Mesodermal cell (in vitro differentiated cells): ENCODE measurements at regions not wholly inside any gene's neighbourhood (a gene's known extent, or its start where the extent isn't known, plus 50 kb on each side); places are given as distances from the start of the nearest gene placed in this dataset.

ENCODE experiments used
- H3K27ac ChIP-seq: 2 replicates; pipeline ENCODE4 v1.7.0; 2013; ENCODE audit warnings: mild to moderate bottlenecking, low read depth, low read length, moderate library complexity; ENCODE audit not compliant: severe bottlenecking
- H3K36me3 ChIP-seq: 2 replicates; pipeline ENCODE4 v1.7.1; 2013; ENCODE audit warnings: mild to moderate bottlenecking, low read length, moderate library complexity; ENCODE audit not compliant: control insufficient read depth, insufficient read depth
- H3K4me1 ChIP-seq: one replicate; pipeline ENCODE4 v1.7.1; 2013; ENCODE audit warnings: mild to moderate bottlenecking, low read length; ENCODE audit not compliant: insufficient read depth, control insufficient read depth, poor library complexity, severe bottlenecking
- H3K4me3 ChIP-seq: 2 replicates; pipeline ENCODE4 v1.7.0; 2013; ENCODE audit warnings: low read length, control low read depth, mild to moderate bottlenecking; ENCODE audit not compliant: insufficient read depth, poor library complexity, severe bottlenecking; ENCODE audit errors: extremely low read depth
- H3K9me3 ChIP-seq: 2 replicates; pipeline ENCODE4 v1.7.1; 2013; ENCODE audit warnings: mild to moderate bottlenecking, low read length, moderate library complexity; ENCODE audit not compliant: control insufficient read depth
- WGBS, 2 experiments: methylation state at CpG; one replicate each; pipeline ENCODE4 v1.1.5; 2013; ENCODE audit warnings: missing lambda C conversion rate in 2 of 2; ENCODE audit not compliant: insufficient coverage in 2 of 2; 5-methylcytosine and 5-hydroxymethylcytosine counted together

DNA sequence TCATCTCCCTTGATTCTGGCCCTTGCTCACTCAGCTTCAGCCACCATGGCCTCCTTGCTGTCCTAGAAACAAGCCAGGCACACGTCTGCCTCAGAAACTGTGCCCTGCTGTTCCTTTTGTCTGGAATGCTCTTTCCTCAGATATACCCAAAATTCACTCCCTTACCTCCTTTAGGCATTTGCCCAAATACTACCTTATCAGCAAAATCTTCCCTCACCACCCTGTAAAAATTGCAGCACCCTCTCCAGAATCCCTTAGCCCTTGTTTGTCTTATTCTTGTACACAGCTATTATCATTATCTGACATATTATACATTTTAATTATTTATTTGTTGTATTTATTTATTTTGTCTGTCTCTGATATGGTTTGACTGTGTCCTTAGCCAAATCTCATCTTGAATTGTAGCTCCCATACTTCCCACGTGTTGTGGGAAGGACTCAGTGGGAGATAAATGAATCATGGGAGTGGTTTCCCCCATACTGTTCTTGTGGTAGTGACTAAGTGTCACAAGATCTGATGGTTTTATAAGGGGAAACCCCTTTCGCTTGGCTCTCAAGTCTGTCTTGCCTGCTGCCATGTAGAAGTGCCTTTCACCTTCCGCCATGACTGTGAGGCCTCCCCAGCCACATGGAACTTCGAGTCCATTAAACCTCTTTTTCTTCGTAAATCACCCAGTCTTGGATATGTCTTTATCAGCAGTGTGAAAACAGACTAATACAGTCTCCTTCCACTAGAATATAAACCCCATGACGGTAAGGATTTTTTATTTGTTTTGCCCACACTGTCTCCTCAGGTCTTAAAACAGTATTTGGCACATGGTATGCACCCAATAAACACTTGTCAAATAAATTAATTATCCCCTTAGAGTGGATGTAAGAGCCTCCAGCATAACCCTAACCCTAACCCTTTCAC lies 60.0 kb upstream of the STT3B start:
- H3K36me3 ChIP-seq: no peaks in the 10 kb centered on the region
- no peaks in the 10 kb centered on the region for H3K4me1 ChIP-seq
- WGBS, 2 experiments: 88 to 98% methylated on average over 4 to 6 of the region's 7 CpGs
- no peak overlapping the region for H3K4me3 ChIP-seq
- H3K27ac ChIP-seq: no peak overlapping the region
- no peaks in the 10 kb centered on the region for H3K9me3 ChIP-seq

DNA sequence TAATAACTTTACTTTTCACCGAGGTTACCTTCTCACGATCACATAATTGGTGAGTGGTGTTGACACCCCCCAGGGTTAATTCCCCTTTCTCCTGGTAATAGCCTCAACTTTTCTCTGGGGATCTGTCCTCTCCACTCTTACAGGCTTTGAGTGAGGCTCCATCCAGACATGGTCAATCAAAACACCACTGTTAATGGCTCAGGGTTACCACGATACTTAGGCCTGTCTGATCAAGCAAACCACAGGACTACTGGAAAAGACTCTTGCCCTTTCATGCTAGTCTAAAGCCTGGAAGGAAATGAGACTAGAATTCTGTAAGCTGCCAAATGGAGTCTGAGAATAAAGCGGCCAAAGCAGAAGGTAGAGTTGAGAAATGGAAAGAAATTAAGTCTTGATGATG lies 56.5 kb upstream of the STT3B start:
- 89 to 92% methylated on average over 2 to 3 of the region's 4 CpGs for WGBS, 2 experiments
- Histone ChIP-seq H3K36me3 (no peaks in the 10 kb centered on the region), H3K9me3 (no peaks in the 10 kb centered on the region), H3K4me1 (no peaks in the 10 kb centered on the region), H3K4me3 (no peak overlapping the region), H3K27ac (no peak overlapping the region)

DNA sequence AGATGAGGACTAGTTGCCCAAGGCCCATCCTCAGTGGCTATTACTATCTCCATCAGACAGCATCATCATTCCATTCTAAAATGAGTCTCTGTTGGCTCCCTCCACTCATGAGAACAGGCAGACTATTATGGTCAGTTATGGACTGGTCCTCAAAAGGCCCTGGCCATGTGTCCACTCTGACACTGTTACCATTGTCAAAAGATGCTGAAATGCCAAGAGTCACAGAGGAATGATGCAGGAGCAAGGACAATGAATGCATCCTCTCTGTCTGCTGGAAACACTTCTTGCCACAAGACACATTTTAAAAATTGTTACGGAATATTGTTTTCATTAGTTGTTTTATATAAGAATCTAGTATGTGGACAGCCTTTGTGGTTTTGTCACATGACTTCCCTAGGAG lies 53.3 kb upstream of the STT3B start:
- Histone ChIP-seq H3K4me1 (no peaks in the 10 kb centered on the region), H3K9me3 (no peaks in the 10 kb centered on the region), H3K4me3 (no peak overlapping the region), H3K27ac (no peak overlapping the region), H3K36me3 (no peaks in the 10 kb centered on the region)
- WGBS, 2 experiments: no CpG with 5 or more reads among the region's 1 CpG

DNA sequence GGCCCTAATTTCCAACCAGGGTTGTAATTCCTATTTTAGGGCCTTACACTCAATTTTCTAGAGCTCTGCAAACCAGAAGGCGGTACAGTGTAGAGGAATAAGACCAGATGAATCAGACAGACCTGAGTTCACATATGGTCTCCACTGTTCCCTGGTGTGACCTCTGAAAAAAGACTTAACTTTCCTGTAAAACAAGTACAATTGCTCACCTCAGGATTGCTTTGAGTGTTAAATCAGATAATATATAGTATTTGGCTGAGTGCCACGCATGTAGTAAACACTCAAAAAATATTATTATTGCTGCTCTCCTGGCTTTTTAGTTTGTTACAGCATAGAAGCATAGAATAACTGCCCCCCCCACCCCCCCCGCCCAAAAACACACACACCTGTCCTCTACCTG lies 51.0 kb upstream of the STT3B start:
- WGBS, 2 experiments: 100% methylated on average over 1 of the region's 3 CpGs
- no peak overlapping the region for H3K27ac ChIP-seq
- no peaks in the 10 kb centered on the region for H3K4me1 ChIP-seq
- H3K9me3 ChIP-seq: no peaks in the 10 kb centered on the region
- no peak overlapping the region for H3K4me3 ChIP-seq
- no peaks in the 10 kb centered on the region for H3K36me3 ChIP-seq

DNA sequence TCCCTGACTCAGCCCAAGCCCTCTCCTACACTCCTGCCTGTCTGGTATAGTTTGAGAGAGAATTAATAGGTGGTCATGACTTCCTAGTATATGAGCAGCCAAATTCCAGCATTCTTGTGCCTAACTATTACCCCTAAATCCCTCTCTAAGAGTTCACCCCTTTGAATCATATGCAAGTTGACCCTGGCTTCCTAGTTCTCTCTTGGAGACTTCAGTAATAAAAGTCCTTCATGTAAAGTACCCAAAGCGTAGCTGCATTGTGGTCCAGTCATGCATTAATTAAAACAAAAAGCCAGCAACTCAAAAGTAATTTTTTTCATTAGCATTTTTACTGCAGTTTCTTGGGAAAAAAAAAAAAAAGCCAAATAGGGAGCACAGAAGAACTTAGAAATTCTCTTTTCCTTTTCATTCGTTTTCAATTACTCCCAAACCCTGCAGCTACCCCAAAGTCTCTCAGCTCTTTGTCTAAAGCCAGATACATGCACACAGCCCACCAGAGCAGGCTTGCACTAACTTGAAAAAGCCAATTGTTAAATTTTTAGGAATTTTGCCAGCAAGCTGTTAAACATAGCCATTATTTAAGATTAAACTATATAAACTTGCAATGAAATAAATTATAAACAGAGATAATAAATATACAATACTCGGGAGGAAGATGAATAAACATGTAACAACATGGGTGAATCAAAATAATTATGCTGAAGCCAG lies 50.1 kb upstream of the STT3B start:
- no peaks in the 10 kb centered on the region for H3K9me3 ChIP-seq
- 63% methylated on average over 1 of the region's 3 CpGs; no CpG with 5 or more reads in 1 of the 2 experiments for WGBS, 2 experiments
- H3K36me3 ChIP-seq: no peaks in the 10 kb centered on the region
- H3K27ac ChIP-seq: no peak overlapping the region
- H3K4me1 ChIP-seq: no peaks in the 10 kb centered on the region
- H3K4me3 ChIP-seq: no peak overlapping the region
